Upper lobe of right lung (tissue), 1 donor: ENCODE measurements at regions not wholly inside any gene's neighbourhood (a gene's known extent, or its start where the extent isn't known, plus 50 kb on each side); places are given as distances from the start of the nearest gene placed in this dataset.

Experiments
- ATAC-seq: fragments of 200-7000 bp; cut with Tn5 transposase; one replicate; pipeline ENCODE4 v1.9.1; 2020; ENCODE audit warnings: mild to moderate bottlenecking, moderate library complexity
- DNase-seq: peaks from one replicate; pipeline ENCODE4 v3.0.0-alpha.2; 2020
- H3K27ac ChIP-seq: fragments of 200-600 bp; one replicate; pipeline ENCODE4 v1.8.0; 2022
- H3K27me3 ChIP-seq: fragments of 200-600 bp; one replicate; pipeline ENCODE4 v1.8.0; 2022; ENCODE audit warnings: mild to moderate bottlenecking
- H3K36me3 ChIP-seq: fragments of 200-600 bp; one replicate; pipeline ENCODE4 v1.8.0; 2022
- H3K4me1 ChIP-seq: fragments of 200-600 bp; one replicate; pipeline ENCODE4 v1.8.0; 2022
- H3K4me3 ChIP-seq: fragments of 200-600 bp; one replicate; pipeline ENCODE4 v1.8.0; 2022; ENCODE audit warnings: mild to moderate bottlenecking
- H3K9me3 ChIP-seq: fragments of 200-600 bp; one replicate; pipeline ENCODE4 v1.8.0; 2022
- CTCF ChIP-seq: fragments of 200-600 bp; IDR thresholded peaks from one replicate; pipeline ENCODE4 v1.8.0; 2022; ENCODE audit warnings: antibody characterized with exemption
- intact Hi-C: fragments of 100-400 bp; cut with DNase I; formaldehyde crosslinking; loops from one replicate; pipeline ENCODE4 v1.11.0; 2022
- donor health status: DM: no; HTN: yes; CAD: no; lungs with severe emphysema.

DNA sequence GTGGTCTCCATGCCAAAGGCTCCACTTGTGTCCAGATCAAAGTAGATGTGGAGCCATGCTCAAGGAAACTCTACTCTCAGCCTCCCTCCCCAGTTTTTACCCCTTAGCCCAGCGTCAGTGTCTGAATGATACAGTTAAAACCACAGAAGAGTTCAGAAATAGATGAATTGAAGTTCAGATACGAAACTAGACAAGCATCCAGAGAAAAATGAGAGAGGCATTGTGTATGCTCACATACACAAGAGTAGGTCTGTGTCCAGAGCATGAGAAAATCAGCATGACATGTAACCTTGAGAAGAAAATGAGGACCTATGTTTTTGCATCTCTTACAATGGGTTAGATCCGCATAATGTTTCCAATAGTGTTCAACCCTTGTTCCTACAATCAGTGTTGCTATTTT, 612.8 kb upstream of the PKDCC start:
- Histone ChIP-seq H3K9me3 (no peaks in the 10 kb centered on the region), H3K4me1 (no peaks in the 10 kb centered on the region), H3K27me3 (no peaks in the 10 kb centered on the region), H3K36me3 (no peaks in the 10 kb centered on the region), H3K27ac (no peak overlapping the region), H3K4me3 (no peak overlapping the region)
- DNase-seq, result no peak
- no peak for ATAC-seq
- TF ChIP-seq CTCF, result no peak
- intact Hi-C loops, result no loop called here

GRCh38 chr2:41441958-41442357, 605.9 kb upstream of the PKDCC start:
- ATAC-seq (no peak), DNase-seq (no peak)
- no peaks in the 10 kb centered on the region for H3K36me3 ChIP-seq
- H3K27me3 ChIP-seq, result no peaks in the 10 kb centered on the region
- intact Hi-C loops, result no loop called here
- no peak for TF ChIP-seq CTCF
- H3K9me3 ChIP-seq, result no peaks in the 10 kb centered on the region
- H3K27ac ChIP-seq, result no peak overlapping the region
- H3K4me1 ChIP-seq, result no peaks in the 10 kb centered on the region
- H3K4me3 ChIP-seq, result no peak overlapping the region

DNA sequence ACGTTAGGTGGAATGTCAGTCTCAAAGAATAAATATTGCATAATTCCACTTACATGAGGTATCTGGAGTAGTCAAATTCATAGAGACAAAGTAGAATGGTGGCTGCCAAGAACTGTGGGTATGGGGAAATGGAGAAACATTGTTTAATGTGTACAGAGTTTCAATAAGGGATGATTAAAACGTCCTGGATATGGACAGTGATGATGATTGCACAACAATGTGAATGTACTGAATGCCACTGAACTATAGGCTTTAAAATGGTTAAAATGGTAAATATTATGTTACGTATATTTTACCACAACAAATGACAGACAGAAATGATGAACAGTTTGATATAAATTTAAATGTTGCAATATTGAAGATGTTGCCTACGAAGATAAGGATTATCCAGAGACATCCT, 602.0 kb upstream of the PKDCC start:
- ATAC-seq (no peak), DNase-seq (no peak)
- H3K9me3 ChIP-seq, result no peaks in the 10 kb centered on the region
- no peak for TF ChIP-seq CTCF
- H3K4me3 ChIP-seq, result no peak overlapping the region
- no peaks in the 10 kb centered on the region for H3K36me3 ChIP-seq
- H3K27ac ChIP-seq, result no peak overlapping the region
- H3K27me3 ChIP-seq, result no peaks in the 10 kb centered on the region
- no peaks in the 10 kb centered on the region for H3K4me1 ChIP-seq
- intact Hi-C loops, result no loop called here

DNA sequence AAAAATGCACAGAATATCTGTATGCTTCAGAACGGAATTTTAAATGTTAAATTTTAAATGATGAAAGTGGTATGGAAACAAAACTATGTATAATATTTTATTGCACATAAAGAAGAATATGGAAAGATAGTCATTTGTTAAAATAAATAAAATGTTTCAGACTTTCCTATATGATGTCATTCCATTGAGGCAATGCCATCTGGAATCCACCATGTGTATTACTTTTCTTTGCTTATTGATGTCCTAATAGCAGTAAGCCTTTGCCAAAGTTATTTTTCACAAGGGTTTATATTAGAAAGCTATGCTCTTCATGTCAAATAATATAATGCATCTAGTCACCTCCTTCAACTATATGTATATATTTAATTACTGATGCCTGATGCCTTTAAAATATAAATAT, 601.6 kb upstream of the PKDCC start:
- intact Hi-C loops, result no loop called here
- no peaks in the 10 kb centered on the region for H3K9me3 ChIP-seq
- H3K27me3 ChIP-seq, result no peaks in the 10 kb centered on the region
- TF ChIP-seq CTCF, result no peak
- no peak overlapping the region for H3K27ac ChIP-seq
- no peaks in the 10 kb centered on the region for H3K4me1 ChIP-seq
- H3K4me3 ChIP-seq, result no peak overlapping the region
- DNase-seq (no peak), ATAC-seq (no peak)
- H3K36me3 ChIP-seq, result no peaks in the 10 kb centered on the region

- ATAC-seq (no peak), DNase-seq (no peak)
- intact Hi-C loops, result no loop called here
- Histone ChIP-seq H3K36me3 (no peaks in the 10 kb centered on the region), H3K9me3 (no peaks in the 10 kb centered on the region), H3K27ac (no peak overlapping the region), H3K4me3 (no peak overlapping the region), H3K27me3 (no peaks in the 10 kb centered on the region), H3K4me1 (no peaks in the 10 kb centered on the region)
- no peak for TF ChIP-seq CTCF
Measured at GRCh38 chr2:41448221-41448620, 599.6 kb upstream of the PKDCC start.

DNA sequence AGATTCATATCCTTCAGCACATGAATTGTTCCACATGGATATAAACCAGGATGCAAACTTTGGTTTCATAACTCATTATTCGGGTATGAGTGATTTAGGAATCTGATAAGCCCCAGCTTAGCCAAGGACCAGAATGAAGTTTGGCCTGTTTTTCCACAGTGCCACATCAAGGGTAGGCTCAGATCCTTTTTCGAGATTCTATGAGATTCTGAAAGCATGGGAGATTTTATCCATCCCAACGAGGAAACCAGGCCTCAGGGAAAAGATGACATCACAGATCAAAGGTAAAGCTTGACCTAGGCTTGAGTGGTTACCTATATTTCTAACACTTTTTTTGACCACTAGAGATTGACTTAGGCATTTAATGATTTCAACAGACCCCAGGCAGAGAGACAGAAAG, 590.8 kb upstream of the PKDCC start:
- no peaks in the 10 kb centered on the region for H3K27me3 ChIP-seq
- TF ChIP-seq CTCF, result no peak
- no peaks in the 10 kb centered on the region for H3K36me3 ChIP-seq
- no peak for DNase-seq
- H3K4me1 ChIP-seq, result no peaks in the 10 kb centered on the region
- no peak overlapping the region for H3K4me3 ChIP-seq
- no peaks in the 10 kb centered on the region for H3K9me3 ChIP-seq
- no peak for ATAC-seq
- intact Hi-C loops, result no loop called here
- no peak overlapping the region for H3K27ac ChIP-seq
